ENCODE measurements at regions not wholly inside any gene's neighbourhood (a gene's known extent, or its start where the extent isn't known, plus 50 kb on each side); places are given as distances from the start of the nearest gene placed in this dataset.

DNA sequence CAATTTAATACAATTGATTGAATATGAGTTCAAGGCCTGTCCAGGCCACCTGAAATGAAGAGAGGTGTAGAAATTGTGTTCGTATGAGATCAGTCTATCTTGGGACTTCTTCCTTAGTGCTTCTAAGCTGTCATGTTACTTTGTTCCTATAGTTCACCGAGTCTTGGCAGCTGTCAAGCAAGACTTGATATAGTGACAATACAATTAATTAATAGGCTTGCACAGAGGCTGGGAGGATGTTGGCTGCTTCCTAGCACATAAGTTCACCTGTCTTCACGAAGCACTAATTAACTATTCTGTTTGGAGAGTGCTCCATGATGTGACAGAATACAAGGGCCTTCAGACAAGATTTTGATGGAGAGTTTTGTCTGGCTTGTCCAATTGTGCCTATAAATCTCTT, 103.7 kb upstream of the CD96 start:
- intact Hi-C loops (cut with DNase I), result no loop called here
- TF ChIP-seq POLR2A (IDR thresholded peaks at IDR 0.05), result no peak
- TF ChIP-seq, protein P1, sequence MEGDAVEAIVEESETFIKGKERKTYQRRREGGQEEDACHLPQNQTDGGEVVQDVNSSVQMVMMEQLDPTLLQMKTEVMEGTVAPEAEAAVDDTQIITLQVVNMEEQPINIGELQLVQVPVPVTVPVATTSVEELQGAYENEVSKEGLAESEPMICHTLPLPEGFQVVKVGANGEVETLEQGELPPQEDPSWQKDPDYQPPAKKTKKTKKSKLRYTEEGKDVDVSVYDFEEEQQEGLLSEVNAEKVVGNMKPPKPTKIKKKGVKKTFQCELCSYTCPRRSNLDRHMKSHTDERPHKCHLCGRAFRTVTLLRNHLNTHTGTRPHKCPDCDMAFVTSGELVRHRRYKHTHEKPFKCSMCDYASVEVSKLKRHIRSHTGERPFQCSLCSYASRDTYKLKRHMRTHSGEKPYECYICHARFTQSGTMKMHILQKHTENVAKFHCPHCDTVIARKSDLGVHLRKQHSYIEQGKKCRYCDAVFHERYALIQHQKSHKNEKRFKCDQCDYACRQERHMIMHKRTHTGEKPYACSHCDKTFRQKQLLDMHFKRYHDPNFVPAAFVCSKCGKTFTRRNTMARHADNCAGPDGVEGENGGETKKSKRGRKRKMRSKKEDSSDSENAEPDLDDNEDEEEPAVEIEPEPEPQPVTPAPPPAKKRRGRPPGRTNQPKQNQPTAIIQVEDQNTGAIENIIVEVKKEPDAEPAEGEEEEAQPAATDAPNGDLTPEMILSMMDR (IDR thresholded peaks at IDR 0.05), result no peak
- TF ChIP-seq POLR2AphosphoS5 (IDR thresholded peaks at IDR 0.05), result no peak
- Histone ChIP-seq H3K4me3 (no peak overlapping the region), H3K27me3 (replicated peaks; ENCODE audit: insufficient read depth) (no peaks in the 10 kb centered on the region), H3K27ac (no peak overlapping the region), H3K4me1 (replicated peaks) (no peaks in the 10 kb centered on the region), H3K36me3 (no peaks in the 10 kb centered on the region), H3K9me3 (no peaks in the 10 kb centered on the region)
- DNase-seq (ENCODE audit: low spot score), result no peak
- 90% methylated on average over 3 of the region's 3 CpGs for WGBS

DNA sequence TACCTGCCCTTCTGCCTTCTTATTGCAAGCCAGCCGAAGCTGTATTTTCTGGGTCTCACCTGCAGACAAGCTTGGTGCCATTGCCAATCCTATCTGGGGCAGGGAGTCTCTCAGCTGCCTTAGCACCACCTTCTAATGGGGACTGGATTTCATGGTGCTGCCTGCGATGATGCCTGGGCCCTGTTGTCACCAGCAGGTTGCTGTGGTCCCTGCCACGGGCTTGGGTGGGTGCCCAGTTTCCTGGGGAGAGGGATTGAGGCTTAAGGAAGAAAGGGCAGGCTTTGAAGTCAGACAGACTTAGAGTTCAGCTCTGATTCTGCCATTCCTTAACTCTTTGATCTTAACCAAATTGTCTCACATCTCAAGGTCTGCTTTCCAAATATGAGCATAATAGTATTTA, 87.4 kb upstream of the CD96 start:
- intact Hi-C loops (cut with DNase I), result no loop called here
- TF ChIP-seq POLR2AphosphoS5 (IDR thresholded peaks at IDR 0.05) (no peak), POLR2A (IDR thresholded peaks at IDR 0.05) (no peak)
- TF ChIP-seq, protein P1 (IDR thresholded peaks at IDR 0.05), result no peak
- 64% methylated on average over 3 of the region's 3 CpGs for WGBS
- no peaks in the 10 kb centered on the region for H3K36me3 ChIP-seq
- H3K27me3 ChIP-seq (replicated peaks; ENCODE audit: insufficient read depth), result no peaks in the 10 kb centered on the region
- no peaks in the 10 kb centered on the region for H3K9me3 ChIP-seq
- no peak overlapping the region for H3K27ac ChIP-seq
- no peak for DNase-seq (ENCODE audit: low spot score)
- no peak overlapping the region for H3K4me3 ChIP-seq
- H3K4me1 ChIP-seq (replicated peaks), result no peaks in the 10 kb centered on the region

DNA sequence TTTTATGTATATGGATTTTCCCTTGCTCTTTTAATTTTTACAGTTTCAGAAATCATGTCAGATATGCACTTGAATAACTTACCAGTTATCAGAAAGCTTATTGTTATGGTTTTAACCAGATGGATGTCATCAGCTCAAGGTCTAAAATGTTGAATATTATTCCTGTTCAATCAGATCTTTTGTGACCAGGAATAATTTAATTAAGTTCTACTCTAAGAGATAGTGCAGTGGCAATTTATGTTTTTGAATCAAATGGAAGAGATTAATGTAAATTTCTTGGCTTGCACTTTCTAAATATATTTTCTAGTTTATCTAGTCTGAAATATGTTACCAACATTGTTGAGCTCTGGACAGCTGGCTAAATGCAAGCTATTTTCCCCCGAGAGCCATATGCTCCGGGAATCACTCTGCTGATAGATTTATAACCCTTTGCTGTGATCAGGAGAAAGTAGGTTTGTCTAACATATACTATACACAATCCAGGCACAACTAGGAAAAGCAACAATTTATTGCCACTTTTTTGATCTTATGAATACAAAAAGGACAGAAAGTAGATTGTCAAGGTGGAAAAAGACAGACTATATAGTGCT, 76.8 kb upstream of the CD96 start:
- H3K4me1 ChIP-seq (replicated peaks), result no peaks in the 10 kb centered on the region
- H3K4me3 ChIP-seq, result no peak overlapping the region
- no peaks in the 10 kb centered on the region for H3K27me3 ChIP-seq (replicated peaks; ENCODE audit: insufficient read depth)
- no peak overlapping the region for H3K27ac ChIP-seq
- no peaks in the 10 kb centered on the region for H3K9me3 ChIP-seq
- no peaks in the 10 kb centered on the region for H3K36me3 ChIP-seq
- DNase-seq (ENCODE audit: low spot score), result no peak
- TF ChIP-seq POLR2A (IDR thresholded peaks at IDR 0.05) (no peak), POLR2AphosphoS5 (IDR thresholded peaks at IDR 0.05) (no peak)
- TF ChIP-seq, protein P1 (IDR thresholded peaks at IDR 0.05), result no peak
- intact Hi-C loops (cut with DNase I), result no loop called here
- 31% methylated on average over 2 of the region's 2 CpGs for WGBS

DNA sequence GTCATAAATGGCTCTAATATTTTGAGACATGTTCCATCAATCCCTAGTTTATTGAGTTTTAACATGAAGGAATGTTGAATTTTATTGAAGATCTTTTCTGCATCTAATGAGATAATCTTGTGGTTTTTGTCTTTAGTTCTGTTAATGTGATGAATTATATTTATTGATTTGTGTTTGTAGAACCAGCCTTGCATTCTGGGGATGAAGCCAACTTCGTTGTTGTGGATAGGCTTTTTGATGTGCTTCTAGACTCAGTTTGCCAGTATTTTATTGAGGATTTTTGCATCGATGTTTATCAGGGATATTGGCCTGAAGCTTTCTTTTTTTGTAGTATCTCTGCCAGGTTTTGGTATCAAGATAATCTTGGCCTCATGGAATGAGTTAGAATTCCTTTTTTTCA, 72.0 kb upstream of the CD96 start:
- H3K27me3 ChIP-seq (replicated peaks; ENCODE audit: insufficient read depth), result no peaks in the 10 kb centered on the region
- H3K4me1 ChIP-seq (replicated peaks), result no peaks in the 10 kb centered on the region
- H3K36me3 ChIP-seq, result no peaks in the 10 kb centered on the region
- DNase-seq (ENCODE audit: low spot score), result no peak
- intact Hi-C loops (cut with DNase I), result no loop called here
- H3K4me3 ChIP-seq, result no peak overlapping the region
- TF ChIP-seq POLR2A (IDR thresholded peaks at IDR 0.05) (no peak), POLR2AphosphoS5 (IDR thresholded peaks at IDR 0.05) (no peak)
- TF ChIP-seq, protein P1 (IDR thresholded peaks at IDR 0.05), result no peak
- no peak overlapping the region for H3K27ac ChIP-seq
- WGBS, result 70% methylated on average over 2 of the region's 2 CpGs
- no peaks in the 10 kb centered on the region for H3K9me3 ChIP-seq

DNA sequence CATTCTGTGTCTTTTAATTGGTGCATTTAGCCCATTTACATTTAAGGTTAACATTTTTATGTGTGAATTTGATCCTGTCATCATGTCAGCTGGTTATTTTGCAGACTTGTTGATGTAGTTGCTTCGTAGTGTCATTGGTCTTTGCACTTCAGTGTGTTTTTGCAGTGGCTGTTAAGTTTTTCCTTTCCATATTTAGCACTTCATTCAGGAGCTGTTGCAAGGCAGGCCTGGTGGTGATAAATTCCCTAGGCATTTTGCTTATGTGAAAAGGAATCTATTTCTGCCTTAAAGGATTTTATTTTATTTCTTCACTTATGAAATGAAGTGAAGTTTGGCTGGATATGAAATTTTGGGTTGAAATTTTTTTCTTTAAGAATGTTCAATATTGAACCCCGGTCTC, 70.2 kb upstream of the CD96 start:
- TF ChIP-seq, protein P1 (IDR thresholded peaks at IDR 0.05), result no peak
- TF ChIP-seq POLR2AphosphoS5 (IDR thresholded peaks at IDR 0.05) (no peak), POLR2A (IDR thresholded peaks at IDR 0.05) (no peak)
- WGBS, result 92% methylated on average over 2 of the region's 2 CpGs
- no peaks in the 10 kb centered on the region for H3K4me1 ChIP-seq (replicated peaks)
- intact Hi-C loops (cut with DNase I), result no loop called here
- H3K4me3 ChIP-seq, result no peak overlapping the region
- H3K9me3 ChIP-seq, result no peaks in the 10 kb centered on the region
- DNase-seq (ENCODE audit: low spot score), result no peak
- no peak overlapping the region for H3K27ac ChIP-seq
- no peaks in the 10 kb centered on the region for H3K36me3 ChIP-seq
- no peaks in the 10 kb centered on the region for H3K27me3 ChIP-seq (replicated peaks; ENCODE audit: insufficient read depth)

All from prostate gland (tissue), 2 donors.